CD1c-positive myeloid dendritic cell (primary cell): ENCODE measurements at regions not wholly inside any gene's neighbourhood (a gene's known extent, or its start where the extent isn't known, plus 50 kb on each side); places are given as distances from the start of the nearest gene placed in this dataset.
"Not testable (repeated sequence)": the region's sequence is repeated elsewhere in the genome, so short reads cannot be mapped to it uniquely, and the experiment has no call there.

Experiments used
- DNase-seq: peaks from one replicate; pipeline ENCODE4 v3.0.0-alpha.2; 2016; ENCODE audit errors: extremely low spot score

GRCh38 chr3:82022836-82023235 is 261.4 kb upstream of the GBE1 start:
- DNase-seq = no peak

- DNase-seq = no peak
These were observed 258.8 kb upstream of the GBE1 start for GRCh38 chr3:82020282-82020681.

GRCh38 chr3:82015241-82015640 is 253.8 kb upstream of the GBE1 start:
- no peak for DNase-seq

GRCh38 chr3:82012775-82013174 is 251.3 kb upstream of the GBE1 start:
- DNase-seq = no peak

GRCh38 chr3:82011336-82011735 is 249.9 kb upstream of the GBE1 start:
- DNase-seq = no peak

- DNase-seq = no peak
These were observed 243.8 kb upstream of the GBE1 start for GRCh38 chr3:82005266-82005665.

- no peak for DNase-seq
These were observed 242.8 kb upstream of the GBE1 start for GRCh38 chr3:82004266-82004665.

- DNase-seq = no peak
These were observed 241.7 kb upstream of the GBE1 start for GRCh38 chr3:82002986-82003642.

- DNase-seq = no peak
These were observed 241.0 kb upstream of the GBE1 start for GRCh38 chr3:82002491-82002890.

GRCh38 chr3:82001276-82001923 is 240.0 kb upstream of the GBE1 start:
- no peak for DNase-seq

- DNase-seq = no peak
These were observed 239.3 kb upstream of the GBE1 start for GRCh38 chr3:82000773-82001172.

- no peak for DNase-seq
These were observed 238.9 kb upstream of the GBE1 start for GRCh38 chr3:82000350-82000749.

GRCh38 chr3:81998907-81999306 is 237.5 kb upstream of the GBE1 start:
- DNase-seq = no peak

- DNase-seq = no peak
These were observed 236.8 kb upstream of the GBE1 start for GRCh38 chr3:81998139-81998755.

- DNase-seq = no peak
These were observed 235.9 kb upstream of the GBE1 start for GRCh38 chr3:81997390-81997789.

GRCh38 chr3:81995329-81995728 is 233.9 kb upstream of the GBE1 start:
- no peak for DNase-seq

GRCh38 chr3:81989758-81990157 is 228.3 kb upstream of the GBE1 start:
- DNase-seq = no peak

- DNase-seq = no peak
These were observed 227.8 kb upstream of the GBE1 start for GRCh38 chr3:81989274-81989673.

GRCh38 chr3:81987412-81987811 is 226.0 kb upstream of the GBE1 start:
- DNase-seq = not testable (repeated sequence)

GRCh38 chr3:81985996-81986723 is 224.7 kb upstream of the GBE1 start:
- DNase-seq = no peak

GRCh38 chr3:81983382-81983781 is 221.9 kb upstream of the GBE1 start:
- no peak for DNase-seq

GRCh38 chr3:81980596-81981494 is 219.4 kb upstream of the GBE1 start:
- DNase-seq = no peak
